ENCODE measurements at regions not wholly inside any gene's neighbourhood (a gene's known extent, or its start where the extent isn't known, plus 50 kb on each side); places are given as distances from the start of the nearest gene placed in this dataset.
A peak's percentile ranks its signal among the peaks of the same experiment; 100 is the strongest.

- intact Hi-C loops (cut with DNase I; ENCODE audit: low total_unique reads): no loop called here
- H3K36me3 ChIP-seq: no peaks in the 10 kb centered on the region
- DNase-seq: no peak
- no peak overlapping the region for H3K4me3 ChIP-seq
- peak overlapping the region in 3 of 4 donors; percentile 79 to 84 (median 80) for H3K27ac ChIP-seq
- TF ChIP-seq POLR2AphosphoS5 (IDR thresholded peaks at IDR 0.05): no peak
- no peak for TF ChIP-seq EP300 (IDR thresholded peaks at IDR 0.05; ENCODE audit: low read depth)
- no peak for TF ChIP-seq CTCF (IDR thresholded peaks at IDR 0.05)
- TF ChIP-seq POLR2A (IDR thresholded peaks at IDR 0.05): no peak
- H3K27me3 ChIP-seq: peaks cover 17% of the 10 kb centered on the region
- H3K9me3 ChIP-seq: no peaks in the 10 kb centered on the region
- peaks cover 0 to 10% (median 2%) of the 10 kb centered on the region in 4 donors for H3K4me1 ChIP-seq
- in situ Hi-C loops (cut with MboI; ENCODE audit: low pct_ligation_motif_present in 1 of 4, low pct_unique_long_range_greater_than_20kb in 1 of 4, low sequenced_read_pairs in 3 of 4): loop anchor here in 1 of 4 donors (10.0 kb wide), 1 partner anchor 703 kb away; no protein-coding TSS in a partner anchor
- WGBS, 2 donors (ENCODE audit: low coverage in 1 of 2): 72% methylated on average over 7 of the region's 7 CpGs
Observed at GRCh38 chr10:26621243-26621888, 76.1 kb upstream of the PDSS1 start.

DNA sequence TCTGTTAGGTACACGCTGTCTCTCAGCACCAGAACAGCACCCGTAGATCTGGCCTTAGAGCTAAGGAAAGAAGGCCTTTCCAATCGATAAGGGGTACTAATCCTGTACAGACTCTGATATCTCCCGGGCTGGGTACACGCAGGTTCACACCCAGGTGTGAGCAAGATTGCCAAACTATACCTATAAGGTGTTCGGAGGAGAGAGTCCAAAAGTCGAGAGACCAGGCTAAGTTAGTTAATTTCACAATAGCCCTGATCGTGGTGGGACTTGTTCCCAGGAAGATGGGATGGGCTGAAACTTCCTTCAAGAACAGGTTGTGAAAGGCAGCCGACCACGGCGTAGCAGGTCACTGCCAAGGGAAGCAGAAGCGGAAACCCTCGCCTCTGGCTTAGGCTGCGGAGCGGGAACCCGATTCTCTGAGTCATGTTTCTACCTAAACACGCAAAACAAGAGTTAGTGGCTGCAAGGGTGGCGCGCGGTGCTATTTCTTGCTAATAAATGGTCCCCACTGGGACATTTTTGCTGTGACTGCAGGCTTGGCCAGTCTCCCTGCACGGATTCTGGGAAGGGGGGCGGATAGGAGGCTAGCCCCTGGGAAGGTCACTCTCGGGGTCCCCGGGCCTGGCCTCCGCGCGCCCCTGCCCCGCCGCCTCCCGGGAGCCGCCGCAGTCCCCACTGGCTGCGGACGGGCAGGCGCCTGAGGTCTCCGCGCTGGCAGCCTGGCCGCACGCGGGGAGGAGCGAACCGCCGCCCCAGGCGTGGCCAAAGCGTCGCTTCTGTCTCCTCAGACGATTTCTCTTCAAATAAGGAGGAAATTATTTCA lies 75.4 kb upstream of the PDSS1 start:
- no peaks in the 10 kb centered on the region for H3K36me3 ChIP-seq
- WGBS, 2 donors (ENCODE audit: low coverage in 1 of 2): 11 to 52% methylated on average over 7 to 44 of the region's 47 CpGs
- in situ Hi-C loops (cut with MboI; ENCODE audit: low pct_ligation_motif_present in 1 of 4, low pct_unique_long_range_greater_than_20kb in 1 of 4, low sequenced_read_pairs in 3 of 4): loop anchor here in 1 of 4 donors (10.0 kb wide), 1 partner anchor 703 kb away; no protein-coding TSS in a partner anchor
- intact Hi-C loops (cut with DNase I; ENCODE audit: low total_unique reads): no loop called here
- no peaks in the 10 kb centered on the region for H3K9me3 ChIP-seq
- H3K4me1 ChIP-seq: peaks cover 0 to 10% (median 2%) of the 10 kb centered on the region in 4 donors
- TF ChIP-seq POLR2AphosphoS5 (IDR thresholded peaks at IDR 0.05) (peak in 1 of 3 donors; percentile 21), EP300 (IDR thresholded peaks at IDR 0.05; ENCODE audit: low read depth) (no peak), CTCF (IDR thresholded peaks at IDR 0.05) (no peak), POLR2A (IDR thresholded peaks at IDR 0.05) (peak; percentile 30)
- H3K27ac ChIP-seq: peak overlapping the region; percentile 74 to 84 (median 80)
- H3K4me3 ChIP-seq: peak overlapping the region; percentile 21 to 54 (median 40)
- peaks cover 17% of the 10 kb centered on the region for H3K27me3 ChIP-seq
- peak; percentile 67 for DNase-seq

GRCh38 chr10:26622891-26623290 lies 74.6 kb upstream of the PDSS1 start:
- WGBS, 2 donors (ENCODE audit: low coverage in 1 of 2): 73 to 75% methylated on average over 3 to 7 of the region's 7 CpGs
- intact Hi-C loops (cut with DNase I; ENCODE audit: low total_unique reads) (no loop called here), in situ Hi-C loops (cut with MboI; ENCODE audit: low pct_ligation_motif_present in 1 of 4, low pct_unique_long_range_greater_than_20kb in 1 of 4, low sequenced_read_pairs in 3 of 4) (loop anchor here in 1 of 4 donors (10.0 kb wide), 1 partner anchor 702 kb away; no protein-coding TSS in a partner anchor)
- Histone ChIP-seq H3K9me3 (no peaks in the 10 kb centered on the region), H3K27me3 (peaks cover 17% of the 10 kb centered on the region), H3K4me3 (peak overlapping the region in 2 of 4 donors; percentile 40 to 54), H3K4me1 (peaks cover 0 to 10% (median 2%) of the 10 kb centered on the region in 4 donors), H3K36me3 (no peaks in the 10 kb centered on the region), H3K27ac (peak overlapping the region; percentile 74 to 84 (median 80))
- no peak for DNase-seq
- TF ChIP-seq CTCF (IDR thresholded peaks at IDR 0.05): no peak
- TF ChIP-seq EP300 (IDR thresholded peaks at IDR 0.05; ENCODE audit: low read depth): no peak
- TF ChIP-seq POLR2AphosphoS5 (IDR thresholded peaks at IDR 0.05): no peak
- TF ChIP-seq POLR2A (IDR thresholded peaks at IDR 0.05): no peak

- no peak for TF ChIP-seq POLR2A (IDR thresholded peaks at IDR 0.05)
- intact Hi-C loops (cut with DNase I; ENCODE audit: low total_unique reads): no loop called here
- WGBS, 2 donors (ENCODE audit: low coverage in 1 of 2): 57 to 97% methylated on average over 3 of the region's 3 CpGs
Observed at GRCh38 chr10:26624006-26624405, 73.5 kb upstream of the PDSS1 start.

More at GRCh38 chr10:26624006-26624405, 73.5 kb upstream of the PDSS1 start:
- in situ Hi-C loops (cut with MboI; ENCODE audit: low pct_ligation_motif_present in 1 of 4, low pct_unique_long_range_greater_than_20kb in 1 of 4, low sequenced_read_pairs in 3 of 4): loop anchor here in 1 of 4 donors (10.0 kb wide), 1 partner anchor 701 kb away; no protein-coding TSS in a partner anchor
- Histone ChIP-seq H3K4me3 (no peak overlapping the region), H3K9me3 (no peaks in the 10 kb centered on the region), H3K27ac (no peak overlapping the region), H3K4me1 (peaks cover 0 to 10% (median 2%) of the 10 kb centered on the region in 4 donors), H3K27me3 (peaks cover 17% of the 10 kb centered on the region), H3K36me3 (no peaks in the 10 kb centered on the region)
- DNase-seq: no peak

All from transverse colon (tissue), 4 donors.